ENCODE measurements at regions not wholly inside any gene's neighbourhood (a gene's known extent, or its start where the extent isn't known, plus 50 kb on each side); places are given as distances from the start of the nearest gene placed in this dataset.

- TF ChIP-seq EP300 (conservative IDR thresholded peaks at IDR 0.05; ENCODE audit: poor library complexity, severe bottlenecking) = no peak
- TF ChIP-seq, protein P1, sequence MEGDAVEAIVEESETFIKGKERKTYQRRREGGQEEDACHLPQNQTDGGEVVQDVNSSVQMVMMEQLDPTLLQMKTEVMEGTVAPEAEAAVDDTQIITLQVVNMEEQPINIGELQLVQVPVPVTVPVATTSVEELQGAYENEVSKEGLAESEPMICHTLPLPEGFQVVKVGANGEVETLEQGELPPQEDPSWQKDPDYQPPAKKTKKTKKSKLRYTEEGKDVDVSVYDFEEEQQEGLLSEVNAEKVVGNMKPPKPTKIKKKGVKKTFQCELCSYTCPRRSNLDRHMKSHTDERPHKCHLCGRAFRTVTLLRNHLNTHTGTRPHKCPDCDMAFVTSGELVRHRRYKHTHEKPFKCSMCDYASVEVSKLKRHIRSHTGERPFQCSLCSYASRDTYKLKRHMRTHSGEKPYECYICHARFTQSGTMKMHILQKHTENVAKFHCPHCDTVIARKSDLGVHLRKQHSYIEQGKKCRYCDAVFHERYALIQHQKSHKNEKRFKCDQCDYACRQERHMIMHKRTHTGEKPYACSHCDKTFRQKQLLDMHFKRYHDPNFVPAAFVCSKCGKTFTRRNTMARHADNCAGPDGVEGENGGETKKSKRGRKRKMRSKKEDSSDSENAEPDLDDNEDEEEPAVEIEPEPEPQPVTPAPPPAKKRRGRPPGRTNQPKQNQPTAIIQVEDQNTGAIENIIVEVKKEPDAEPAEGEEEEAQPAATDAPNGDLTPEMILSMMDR (IDR thresholded peaks at IDR 0.05; ENCODE audit: poor library complexity, severe bottlenecking) = no peak
- no peak for TF ChIP-seq EZH2 (IDR thresholded peaks at IDR 0.05; ENCODE audit: borderline replicate concordance, insufficient read depth, low read length, poor library complexity, severe bottlenecking)
- no peak for TF ChIP-seq POLR2AphosphoS5 (IDR thresholded peaks at IDR 0.05)
Measured at GRCh38 chr6:119575721-119576120, 226.2 kb upstream of the MAN1A1 start.

All from neural cell (in vitro differentiated cells).